AG09319 (cell line): ENCODE measurements at regions not wholly inside any gene's neighbourhood (a gene's known extent, or its start where the extent isn't known, plus 50 kb on each side); places are given as distances from the start of the nearest gene placed in this dataset.

Source experiments
- DNase-seq: peaks from one replicate; pipeline ENCODE4 v3.0.0-alpha.2; 2010; ENCODE audit warnings: low read depth; ENCODE audit errors: extremely low read depth
- CTCF ChIP-seq: IDR thresholded peaks from 2 replicates; pipeline ENCODE4 v1.5.1; 2011; ENCODE audit warnings: low read depth, mild to moderate bottlenecking, inconsistent platforms, low read length, moderate library complexity

DNA sequence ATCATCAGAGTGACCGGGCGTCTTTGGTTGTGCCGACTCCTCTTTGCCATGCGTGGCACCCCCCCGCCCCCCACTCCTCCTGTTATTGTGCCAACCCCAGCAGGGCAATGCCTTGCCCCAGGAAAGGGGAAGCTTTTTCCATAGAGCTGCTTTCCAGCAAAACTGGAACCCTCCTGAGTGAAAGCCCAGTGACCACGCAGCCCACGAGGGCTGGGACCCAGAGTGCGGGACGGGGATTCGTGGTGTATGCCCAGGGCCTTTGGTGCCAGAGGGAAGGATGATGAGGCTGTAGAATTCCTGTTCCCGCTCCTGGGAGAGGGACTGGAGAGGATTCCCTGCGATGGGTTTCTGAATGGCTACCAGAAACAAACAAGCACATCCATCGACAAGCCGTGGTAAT, 116.8 kb upstream of the BACH2 start:
- no peak for DNase-seq
- TF ChIP-seq CTCF, result no peak

GRCh38 chr6:90412538-90413369, 116.1 kb upstream of the BACH2 start:
- no peak for DNase-seq
- no peak for TF ChIP-seq CTCF

GRCh38 chr6:90411292-90411781, 114.7 kb upstream of the BACH2 start:
- DNase-seq, result no peak
- TF ChIP-seq CTCF, result no peak

DNA sequence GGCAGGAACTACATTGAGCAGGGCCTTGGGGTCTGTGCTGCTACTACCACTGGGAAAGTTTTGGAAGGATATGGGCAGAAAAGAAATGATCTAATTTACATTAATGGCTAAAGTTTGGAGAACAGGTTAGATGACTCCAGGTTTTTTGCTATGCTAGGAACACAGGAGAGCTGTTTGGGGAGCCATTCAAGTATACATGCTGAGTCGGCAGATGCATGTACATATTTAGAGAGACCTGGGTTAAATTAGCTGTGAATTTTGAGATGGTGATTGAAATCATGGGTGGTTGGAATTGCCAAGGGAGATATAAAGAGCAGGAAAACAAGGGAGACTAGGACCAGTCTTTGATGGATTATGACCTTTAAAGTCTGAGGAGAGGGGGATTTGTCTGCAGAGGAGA, 113.1 kb upstream of the BACH2 start:
- no peak for DNase-seq
- TF ChIP-seq CTCF, result no peak

DNA sequence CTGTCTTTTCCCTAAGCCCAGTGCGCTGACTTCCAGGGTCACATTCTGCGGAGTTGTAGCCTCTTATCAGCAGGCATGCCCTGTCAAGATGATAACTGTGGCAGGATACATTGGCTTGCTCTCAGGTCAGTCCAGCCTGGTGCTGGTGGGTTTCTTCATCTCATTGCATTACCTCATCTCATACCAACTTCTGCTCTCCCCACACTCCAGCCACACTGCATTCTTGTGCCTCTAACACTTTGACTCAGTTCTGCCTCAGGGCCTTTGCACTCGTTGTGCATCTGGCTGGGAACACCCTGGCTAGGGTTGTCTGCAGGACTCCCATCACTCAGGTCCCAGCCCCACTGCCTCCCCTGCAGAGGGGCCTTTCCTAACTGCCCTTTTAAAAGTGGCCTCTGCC, 110.3 kb upstream of the BACH2 start:
- DNase-seq, result no peak
- TF ChIP-seq CTCF, result no peak

DNA sequence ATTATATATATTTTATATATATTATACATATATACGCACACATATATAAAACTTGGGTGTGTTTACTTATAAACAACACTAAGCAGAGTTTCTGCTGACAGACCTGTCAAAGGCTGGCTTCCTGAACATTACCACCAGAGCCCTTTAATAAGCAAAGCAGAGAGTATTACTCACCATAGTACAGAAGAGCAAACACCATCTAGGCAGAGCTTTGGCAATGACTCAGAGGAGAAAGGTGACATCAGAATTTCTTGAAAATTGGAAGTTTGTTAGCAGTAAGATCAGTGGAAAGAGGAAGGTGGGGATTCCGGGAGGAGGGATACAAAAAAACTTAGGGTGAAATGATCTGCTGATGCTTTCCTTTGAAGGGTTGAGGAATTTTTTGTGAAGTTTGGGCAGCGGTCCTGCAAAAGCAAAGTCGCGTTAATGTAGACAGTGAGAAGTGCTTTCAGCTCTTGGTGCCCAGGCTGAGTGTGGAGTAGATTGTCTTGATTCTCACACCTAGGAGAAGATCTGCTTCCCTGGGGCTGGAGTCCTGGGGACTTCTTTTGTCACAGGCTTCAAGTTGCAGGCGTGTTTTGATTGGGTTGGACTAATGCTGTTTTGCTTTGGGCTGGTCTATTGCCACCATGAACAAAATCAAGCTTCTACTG, 109.6 kb upstream of the BACH2 start:
- TF ChIP-seq CTCF, result no peak
- no peak for DNase-seq
